Breast epithelium (tissue), 4 donors: ENCODE measurements at regions not wholly inside any gene's neighbourhood (a gene's known extent, or its start where the extent isn't known, plus 50 kb on each side); places are given as distances from the start of the nearest gene placed in this dataset.
A peak's percentile ranks its signal among the peaks of the same experiment; 100 is the strongest.

ENCODE experiments used
- DNase-seq, 2 donors: peaks; one replicate each; pipeline ENCODE4 v3.0.0-alpha.2; 2019; ENCODE audit warnings: low spot score in 2 of 2
- H3K27ac ChIP-seq, 2 donors: fragments of 200-600 bp; sonication (generic) in 1 of 2; one replicate each; pipeline ENCODE4 v1.5.1; 2016 to 2019; ENCODE audit warnings: mild to moderate bottlenecking in 1 of 2
- H3K27me3 ChIP-seq, 2 donors: fragments of 200-600 bp; sonication (generic) in 1 of 2; one replicate each; pipeline versions ENCODE4 v1.5.1 to v1.6.0; 2017 to 2019; ENCODE audit warnings: control low read depth in 1 of 2, mild to moderate bottlenecking in 1 of 2
- H3K36me3 ChIP-seq: fragments of 200-600 bp; one replicate; pipeline ENCODE4 v1.5.1; 2019
- H3K4me1 ChIP-seq, 2 donors: fragments of 200-600 bp; sonication (generic); one replicate each; pipeline ENCODE4 v1.5.1; 2016 to 2019; ENCODE audit warnings: control low read depth in 1 of 2
- H3K4me3 ChIP-seq, 3 donors: fragments of 200-600 bp; sonication (generic); 1 replicate in 2 of 3; 2 replicates in 1 of 3; pipeline ENCODE4 v1.5.1; 2016 to 2019; ENCODE audit warnings: mild to moderate bottlenecking in 3 of 3, moderate library complexity in 2 of 3
- H3K9me3 ChIP-seq, 2 donors: fragments of 200-600 bp; sonication (generic) in 1 of 2; one replicate each; pipeline ENCODE4 v1.5.1; 2016 to 2019; ENCODE audit warnings: control low read depth in 1 of 2
- POLR2A ChIP-seq: fragments of 450-650 bp; IDR thresholded peaks from one replicate; pipeline ENCODE4 v1.6.1; 2016; ENCODE audit warnings: antibody characterized with exemption, mild to moderate bottlenecking, moderate library complexity
- POLR2AphosphoS5 ChIP-seq, 3 donors: sonication (generic); formaldehyde crosslinking; IDR thresholded peaks; one replicate each; pipeline ENCODE4 v1.6.1; 2017; ENCODE audit warnings: antibody characterized with exemption in 3 of 3
- intact Hi-C: fragments of 100-400 bp; cut with DNase I; formaldehyde crosslinking; loops from one replicate; pipeline ENCODE4 v1.15.1; 2023; ENCODE audit warnings: low total_unique reads
- TF ChIP-seq, protein P1 (sequence below), 3 donors: fragments of 450-650 bp; IDR thresholded peaks; one replicate each; pipeline ENCODE4 v1.5.1; 2016 to 2017; ENCODE audit warnings: antibody characterized with exemption in 3 of 3, mild to moderate bottlenecking in 3 of 3, moderate library complexity in 3 of 3

DNA sequence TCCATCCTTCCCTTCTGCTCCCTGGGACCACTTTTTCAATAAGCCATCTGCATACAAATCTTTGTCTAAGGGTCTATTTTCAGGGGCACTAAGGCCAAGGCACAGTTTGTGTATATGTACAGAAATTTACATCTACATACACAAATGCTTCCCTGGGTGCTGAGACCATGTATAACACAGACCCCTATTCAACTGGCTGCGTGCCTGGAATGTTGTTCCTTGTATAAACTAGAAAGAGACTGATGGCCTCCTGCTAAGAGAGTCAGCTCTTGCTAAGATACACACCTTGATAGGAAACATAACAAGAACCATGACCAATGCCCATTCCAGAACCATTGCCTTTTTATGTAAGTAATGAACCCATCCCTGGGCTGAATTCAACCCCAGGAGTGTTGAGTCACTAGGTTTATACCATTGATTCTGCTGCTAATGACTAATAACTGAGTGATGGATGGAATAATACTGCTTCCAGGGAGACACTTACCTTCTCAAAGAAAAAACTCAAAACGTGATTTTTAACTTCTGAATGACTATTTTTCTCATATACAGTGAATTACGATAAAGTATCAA, 290.7 kb downstream of the FGFR2 start:
- DNase-seq, result no peak
- Histone ChIP-seq H3K4me3 (no peak overlapping the region), H3K27ac (no peak overlapping the region), H3K36me3 (no peaks in the 10 kb centered on the region), H3K9me3 (no peaks in the 10 kb centered on the region), H3K4me1 (no peaks in the 10 kb centered on the region), H3K27me3 (peaks cover 0 to 4% of the 10 kb centered on the region in 2 donors)
- no peak for TF ChIP-seq POLR2AphosphoS5 (IDR thresholded peaks at IDR 0.05)
- intact Hi-C loops, result no loop called here

DNA sequence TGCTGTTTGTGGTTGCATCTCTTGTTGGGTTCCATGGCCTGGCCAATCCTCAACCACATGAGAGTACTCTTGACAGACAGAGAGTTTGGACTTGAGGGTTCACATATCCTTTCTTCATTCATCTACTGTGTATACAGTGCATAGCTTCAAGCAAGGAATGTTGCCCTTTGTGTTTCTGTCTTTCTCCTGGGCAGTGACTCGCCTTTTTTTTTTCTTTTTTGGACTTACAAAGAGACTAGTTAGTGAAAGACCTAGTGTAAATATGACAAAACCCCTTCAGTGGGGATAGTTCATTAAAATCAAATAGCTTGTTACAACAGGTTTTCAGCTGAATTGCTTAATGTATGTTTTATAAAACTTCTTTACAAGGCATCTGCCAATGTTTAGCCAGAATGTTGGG, 290.2 kb downstream of the FGFR2 start:
- DNase-seq, result no peak
- H3K27ac ChIP-seq, result no peak overlapping the region
- intact Hi-C loops, result no loop called here
- H3K27me3 ChIP-seq, result peaks cover 0 to 4% of the 10 kb centered on the region in 2 donors
- no peak for TF ChIP-seq POLR2AphosphoS5 (IDR thresholded peaks at IDR 0.05)
- no peak for TF ChIP-seq POLR2A
- TF ChIP-seq, protein P1, sequence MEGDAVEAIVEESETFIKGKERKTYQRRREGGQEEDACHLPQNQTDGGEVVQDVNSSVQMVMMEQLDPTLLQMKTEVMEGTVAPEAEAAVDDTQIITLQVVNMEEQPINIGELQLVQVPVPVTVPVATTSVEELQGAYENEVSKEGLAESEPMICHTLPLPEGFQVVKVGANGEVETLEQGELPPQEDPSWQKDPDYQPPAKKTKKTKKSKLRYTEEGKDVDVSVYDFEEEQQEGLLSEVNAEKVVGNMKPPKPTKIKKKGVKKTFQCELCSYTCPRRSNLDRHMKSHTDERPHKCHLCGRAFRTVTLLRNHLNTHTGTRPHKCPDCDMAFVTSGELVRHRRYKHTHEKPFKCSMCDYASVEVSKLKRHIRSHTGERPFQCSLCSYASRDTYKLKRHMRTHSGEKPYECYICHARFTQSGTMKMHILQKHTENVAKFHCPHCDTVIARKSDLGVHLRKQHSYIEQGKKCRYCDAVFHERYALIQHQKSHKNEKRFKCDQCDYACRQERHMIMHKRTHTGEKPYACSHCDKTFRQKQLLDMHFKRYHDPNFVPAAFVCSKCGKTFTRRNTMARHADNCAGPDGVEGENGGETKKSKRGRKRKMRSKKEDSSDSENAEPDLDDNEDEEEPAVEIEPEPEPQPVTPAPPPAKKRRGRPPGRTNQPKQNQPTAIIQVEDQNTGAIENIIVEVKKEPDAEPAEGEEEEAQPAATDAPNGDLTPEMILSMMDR (IDR thresholded peaks at IDR 0.05), result no peak
- H3K4me3 ChIP-seq, result no peak overlapping the region
- H3K4me1 ChIP-seq, result no peaks in the 10 kb centered on the region
- no peaks in the 10 kb centered on the region for H3K36me3 ChIP-seq
- no peaks in the 10 kb centered on the region for H3K9me3 ChIP-seq

DNA sequence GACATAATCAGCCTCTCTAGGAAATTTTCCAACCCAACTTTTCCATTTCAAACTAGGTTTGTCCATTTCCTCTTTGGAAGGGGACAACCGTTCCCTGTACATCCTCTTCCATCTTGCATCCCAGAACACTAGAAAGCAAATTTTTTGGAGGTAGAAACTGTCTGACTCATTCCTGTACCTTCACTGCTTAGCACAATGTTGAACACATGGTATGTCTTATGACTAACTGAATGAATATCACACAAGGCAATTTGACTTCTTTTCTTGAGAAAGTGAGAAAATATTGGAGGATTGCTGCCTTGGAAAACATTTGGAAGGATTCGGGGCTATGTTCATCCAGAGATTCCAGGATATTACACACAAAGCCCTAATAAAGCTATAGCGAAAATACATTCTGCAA, 289.1 kb downstream of the FGFR2 start:
- no peak for DNase-seq
- TF ChIP-seq POLR2AphosphoS5 (IDR thresholded peaks at IDR 0.05) (no peak), POLR2A (no peak)
- TF ChIP-seq, protein P1 (IDR thresholded peaks at IDR 0.05), result no peak
- Histone ChIP-seq H3K36me3 (no peaks in the 10 kb centered on the region), H3K27me3 (peaks cover 0 to 4% of the 10 kb centered on the region in 2 donors), H3K27ac (peak overlapping the region in 1 of 2 donors; percentile 10), H3K4me1 (no peaks in the 10 kb centered on the region), H3K4me3 (no peak overlapping the region), H3K9me3 (no peaks in the 10 kb centered on the region)
- intact Hi-C loops, result no loop called here

DNA sequence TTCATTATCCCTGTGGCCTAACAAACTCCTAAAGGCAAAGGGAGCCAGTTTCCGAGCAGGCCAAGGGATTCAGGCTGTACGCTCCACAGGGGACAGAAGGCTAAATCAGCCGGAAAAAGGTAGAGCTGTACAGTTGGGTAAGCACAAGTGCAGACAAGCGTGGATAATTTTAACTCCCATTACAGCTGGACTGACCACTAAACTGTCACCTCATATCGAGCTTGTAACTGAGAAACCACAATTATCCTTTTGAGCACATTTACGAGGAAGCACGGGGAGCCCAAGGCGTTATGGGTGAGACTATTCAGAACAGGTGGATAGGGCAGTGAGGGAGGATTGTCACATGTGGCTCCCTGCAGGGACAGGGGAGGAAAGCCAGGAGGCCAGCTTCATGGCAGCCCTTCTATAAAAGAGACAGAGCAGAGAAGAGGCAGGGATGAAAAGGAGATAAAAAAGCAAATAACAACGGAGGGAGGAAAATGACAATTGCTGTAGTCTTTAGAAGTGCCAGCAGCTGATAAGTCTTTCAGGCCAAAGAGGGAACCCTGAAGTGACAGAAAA, 288.0 kb downstream of the FGFR2 start:
- Histone ChIP-seq H3K36me3 (no peaks in the 10 kb centered on the region), H3K27me3 (no peaks in the 10 kb centered on the region), H3K4me1 (no peaks in the 10 kb centered on the region), H3K9me3 (no peaks in the 10 kb centered on the region), H3K4me3 (no peak overlapping the region), H3K27ac (peak overlapping the region in 1 of 2 donors; percentile 58)
- intact Hi-C loops, result no loop called here
- TF ChIP-seq POLR2A (no peak), POLR2AphosphoS5 (IDR thresholded peaks at IDR 0.05) (no peak)
- TF ChIP-seq, protein P1 (IDR thresholded peaks at IDR 0.05), result no peak
- peak in 1 of 2 donors; percentile 30 for DNase-seq

DNA sequence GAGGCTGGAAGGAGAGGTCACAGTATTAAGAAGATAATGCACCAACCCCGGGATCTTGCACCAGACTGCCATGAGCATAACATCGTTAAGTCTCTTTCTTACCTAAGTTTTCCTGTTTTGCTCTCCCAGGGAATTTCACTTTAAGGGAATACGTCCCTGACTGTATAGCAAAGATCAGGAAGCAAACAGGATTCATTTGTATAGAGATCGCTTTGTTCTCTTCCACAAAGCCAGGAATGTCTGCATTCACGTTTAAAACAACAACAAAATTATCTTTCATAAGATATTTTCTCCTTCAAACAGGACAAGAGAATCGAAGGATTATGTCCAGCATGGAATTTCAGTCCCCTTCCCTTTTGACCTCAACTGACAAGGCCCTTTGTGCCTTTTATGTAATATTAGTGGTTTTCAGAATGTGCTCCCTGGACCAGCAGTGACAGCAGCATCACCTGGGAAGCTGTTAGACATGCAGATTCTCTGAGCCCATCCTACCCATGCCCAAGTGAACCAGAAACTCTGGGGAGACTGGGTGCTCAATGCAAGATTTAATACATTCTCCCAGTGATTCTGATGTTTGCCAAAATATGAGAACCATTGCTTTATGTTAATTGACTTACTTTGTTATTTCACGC, 286.3 kb downstream of the FGFR2 start:
- intact Hi-C loops, result no loop called here
- no peaks in the 10 kb centered on the region for H3K27me3 ChIP-seq
- H3K9me3 ChIP-seq, result no peaks in the 10 kb centered on the region
- H3K4me1 ChIP-seq, result no peaks in the 10 kb centered on the region
- no peak overlapping the region for H3K4me3 ChIP-seq
- no peaks in the 10 kb centered on the region for H3K36me3 ChIP-seq
- TF ChIP-seq, protein P1 (IDR thresholded peaks at IDR 0.05), result no peak
- TF ChIP-seq POLR2AphosphoS5 (IDR thresholded peaks at IDR 0.05) (no peak), POLR2A (no peak)
- no peak overlapping the region for H3K27ac ChIP-seq
- DNase-seq, result no peak
